ENCODE measurements at regions not wholly inside any gene's neighbourhood (a gene's known extent, or its start where the extent isn't known, plus 50 kb on each side); places are given as distances from the start of the nearest gene placed in this dataset.
"Not testable (repeated sequence)": the region's sequence is repeated elsewhere in the genome, so short reads cannot be mapped to it uniquely, and the experiment has no call there.

- Histone ChIP-seq H3K36me3 (ENCODE audit: insufficient read depth, low read length) (no peaks in the 10 kb centered on the region), H3K27ac (ENCODE audit: low read depth, low read length) (no peak overlapping the region), H3K4me1 (ENCODE audit: insufficient read depth, low read length) (no peaks in the 10 kb centered on the region), H3K4me3 (ENCODE audit: low read length) (no peak overlapping the region), H3K9ac (ENCODE audit: low read depth, low read length) (no peak overlapping the region), H3K9me3 (ENCODE audit: insufficient read depth, low read depth, low read length) (no peaks in the 10 kb centered on the region), H3K27me3 (ENCODE audit: insufficient read depth, low read length) (no peaks in the 10 kb centered on the region)
Observed at GRCh38 chr3:22383285-22383684, 632.3 kb upstream of the ZNF385D start.

- Histone ChIP-seq H3K9me3 (ENCODE audit: insufficient read depth, low read depth, low read length) (no peaks in the 10 kb centered on the region), H3K4me3 (ENCODE audit: low read length) (no peak overlapping the region), H3K27me3 (ENCODE audit: insufficient read depth, low read length) (no peaks in the 10 kb centered on the region), H3K9ac (ENCODE audit: low read depth, low read length) (no peak overlapping the region), H3K4me1 (ENCODE audit: insufficient read depth, low read length) (no peaks in the 10 kb centered on the region), H3K36me3 (ENCODE audit: insufficient read depth, low read length) (no peaks in the 10 kb centered on the region), H3K27ac (ENCODE audit: low read depth, low read length) (no peak overlapping the region)
- WGBS, result 99% methylated on average over 2 of the region's 2 CpGs
Observed at GRCh38 chr3:22386107-22386506, 635.1 kb upstream of the ZNF385D start.

- H3K27me3 ChIP-seq (ENCODE audit: insufficient read depth, low read length), result no peaks in the 10 kb centered on the region
- H3K27ac ChIP-seq (ENCODE audit: low read depth, low read length), result no peak overlapping the region
- no peak overlapping the region for H3K9ac ChIP-seq (ENCODE audit: low read depth, low read length)
- H3K36me3 ChIP-seq (ENCODE audit: insufficient read depth, low read length), result no peaks in the 10 kb centered on the region
- no peaks in the 10 kb centered on the region for H3K4me1 ChIP-seq (ENCODE audit: insufficient read depth, low read length)
- H3K9me3 ChIP-seq (ENCODE audit: insufficient read depth, low read depth, low read length), result no peaks in the 10 kb centered on the region
- H3K4me3 ChIP-seq (ENCODE audit: low read length), result no peak overlapping the region
- WGBS, result 17% methylated on average over 2 of the region's 2 CpGs
Observed at GRCh38 chr3:22392286-22392685, 641.3 kb upstream of the ZNF385D start.

GRCh38 chr3:22392859-22393258, 641.8 kb upstream of the ZNF385D start:
- no peak overlapping the region for H3K4me3 ChIP-seq (ENCODE audit: low read length)
- no peaks in the 10 kb centered on the region for H3K27me3 ChIP-seq (ENCODE audit: insufficient read depth, low read length)
- H3K9ac ChIP-seq (ENCODE audit: low read depth, low read length), result no peak overlapping the region
- no peaks in the 10 kb centered on the region for H3K9me3 ChIP-seq (ENCODE audit: insufficient read depth, low read depth, low read length)
- H3K4me1 ChIP-seq (ENCODE audit: insufficient read depth, low read length), result no peaks in the 10 kb centered on the region
- H3K36me3 ChIP-seq (ENCODE audit: insufficient read depth, low read length), result no peaks in the 10 kb centered on the region
- no peak overlapping the region for H3K27ac ChIP-seq (ENCODE audit: low read depth, low read length)

GRCh38 chr3:22399566-22399965, 648.6 kb upstream of the ZNF385D start:
- Histone ChIP-seq H3K4me3 (ENCODE audit: low read length) (no peak overlapping the region), H3K27ac (ENCODE audit: low read depth, low read length) (no peak overlapping the region), H3K27me3 (ENCODE audit: insufficient read depth, low read length) (no peaks in the 10 kb centered on the region), H3K9ac (ENCODE audit: low read depth, low read length) (no peak overlapping the region), H3K9me3 (ENCODE audit: insufficient read depth, low read depth, low read length) (no peaks in the 10 kb centered on the region), H3K4me1 (ENCODE audit: insufficient read depth, low read length) (no peaks in the 10 kb centered on the region), H3K36me3 (ENCODE audit: insufficient read depth, low read length) (no peaks in the 10 kb centered on the region)
- 64% methylated on average over 3 of the region's 4 CpGs for WGBS

- H3K9ac ChIP-seq (ENCODE audit: low read depth, low read length), result no peak overlapping the region
- H3K36me3 ChIP-seq (ENCODE audit: insufficient read depth, low read length), result no peaks in the 10 kb centered on the region
- no peaks in the 10 kb centered on the region for H3K4me1 ChIP-seq (ENCODE audit: insufficient read depth, low read length)
- H3K4me3 ChIP-seq (ENCODE audit: low read length), result no peak overlapping the region
- H3K27ac ChIP-seq (ENCODE audit: low read depth, low read length), result no peak overlapping the region
- no peaks in the 10 kb centered on the region for H3K9me3 ChIP-seq (ENCODE audit: insufficient read depth, low read depth, low read length)
- no peaks in the 10 kb centered on the region for H3K27me3 ChIP-seq (ENCODE audit: insufficient read depth, low read length)
Observed at GRCh38 chr3:22401499-22401898, 650.5 kb upstream of the ZNF385D start.

GRCh38 chr3:22414239-22414638, 663.2 kb upstream of the ZNF385D start:
- H3K9me3 ChIP-seq (ENCODE audit: insufficient read depth, low read depth, low read length), result peaks cover 16% of the 10 kb centered on the region
- no peak overlapping the region for H3K9ac ChIP-seq (ENCODE audit: low read depth, low read length)
- 89% methylated on average over 3 of the region's 3 CpGs for WGBS
- H3K36me3 ChIP-seq (ENCODE audit: insufficient read depth, low read length), result no peaks in the 10 kb centered on the region
- H3K4me3 ChIP-seq (ENCODE audit: low read length), result no peak overlapping the region
- H3K27me3 ChIP-seq (ENCODE audit: insufficient read depth, low read length), result no peaks in the 10 kb centered on the region
- no peak overlapping the region for H3K27ac ChIP-seq (ENCODE audit: low read depth, low read length)
- H3K4me1 ChIP-seq (ENCODE audit: insufficient read depth, low read length), result no peaks in the 10 kb centered on the region

GRCh38 chr3:22416838-22417446, 665.9 kb upstream of the ZNF385D start:
- 87% methylated on average over 19 of the region's 19 CpGs for WGBS
- H3K9me3 ChIP-seq (ENCODE audit: insufficient read depth, low read depth, low read length), result peaks cover 16% of the 10 kb centered on the region

GRCh38 chr3:22419261-22419660, 668.3 kb upstream of the ZNF385D start:
- Histone ChIP-seq H3K36me3 (ENCODE audit: insufficient read depth, low read length) (no peaks in the 10 kb centered on the region), H3K4me1 (ENCODE audit: insufficient read depth, low read length) (no peaks in the 10 kb centered on the region), H3K27me3 (ENCODE audit: insufficient read depth, low read length) (no peaks in the 10 kb centered on the region), H3K9ac (ENCODE audit: low read depth, low read length) (no peak overlapping the region), H3K4me3 (ENCODE audit: low read length) (no peak overlapping the region), H3K9me3 (ENCODE audit: insufficient read depth, low read depth, low read length) (peaks cover 16% of the 10 kb centered on the region), H3K27ac (ENCODE audit: low read depth, low read length) (no peak overlapping the region)

More at GRCh38 chr3:22416838-22417446, 665.9 kb upstream of the ZNF385D start:
- not testable (repeated sequence) for H3K27ac ChIP-seq (ENCODE audit: low read depth, low read length); H3K4me3 ChIP-seq (ENCODE audit: low read length); H3K27me3 ChIP-seq (ENCODE audit: insufficient read depth, low read length); H3K4me1 ChIP-seq (ENCODE audit: insufficient read depth, low read length); H3K36me3 ChIP-seq (ENCODE audit: insufficient read depth, low read length); H3K9ac ChIP-seq (ENCODE audit: low read depth, low read length)

GRCh38 chr3:22421589-22421988, 670.6 kb upstream of the ZNF385D start:
- Histone ChIP-seq H3K9ac (ENCODE audit: low read depth, low read length) (no peak overlapping the region), H3K36me3 (ENCODE audit: insufficient read depth, low read length) (no peaks in the 10 kb centered on the region), H3K27ac (ENCODE audit: low read depth, low read length) (no peak overlapping the region), H3K4me3 (ENCODE audit: low read length) (no peak overlapping the region), H3K9me3 (ENCODE audit: insufficient read depth, low read depth, low read length) (peaks cover 4% of the 10 kb centered on the region; the same call in 1 of the 2 replicates), H3K27me3 (ENCODE audit: insufficient read depth, low read length) (no peaks in the 10 kb centered on the region), H3K4me1 (ENCODE audit: insufficient read depth, low read length) (no peaks in the 10 kb centered on the region)
- 87% methylated on average over 3 of the region's 4 CpGs for WGBS

GRCh38 chr3:22431334-22431733, 680.3 kb upstream of the ZNF385D start:
- 88% methylated on average over 1 of the region's 1 CpG for WGBS
- Histone ChIP-seq H3K9me3 (ENCODE audit: insufficient read depth, low read depth, low read length) (no peaks in the 10 kb centered on the region), H3K4me3 (ENCODE audit: low read length) (no peak overlapping the region)

GRCh38 chr3:22439626-22440025, 688.6 kb upstream of the ZNF385D start:
- Histone ChIP-seq H3K27ac (ENCODE audit: low read depth, low read length) (no peak overlapping the region), H3K4me3 (ENCODE audit: low read length) (no peak overlapping the region), H3K36me3 (ENCODE audit: insufficient read depth, low read length) (no peaks in the 10 kb centered on the region), H3K4me1 (ENCODE audit: insufficient read depth, low read length) (no peaks in the 10 kb centered on the region), H3K9ac (ENCODE audit: low read depth, low read length) (no peak overlapping the region), H3K9me3 (ENCODE audit: insufficient read depth, low read depth, low read length) (no peaks in the 10 kb centered on the region), H3K27me3 (ENCODE audit: insufficient read depth, low read length) (no peaks in the 10 kb centered on the region)
- WGBS, result 95% methylated on average over 4 of the region's 4 CpGs

More at GRCh38 chr3:22431334-22431733, 680.3 kb upstream of the ZNF385D start:
- H3K27ac ChIP-seq (ENCODE audit: low read depth, low read length), result no peak overlapping the region
- no peaks in the 10 kb centered on the region for H3K4me1 ChIP-seq (ENCODE audit: insufficient read depth, low read length)
- H3K9ac ChIP-seq (ENCODE audit: low read depth, low read length), result no peak overlapping the region
- no peaks in the 10 kb centered on the region for H3K27me3 ChIP-seq (ENCODE audit: insufficient read depth, low read length)
- no peaks in the 10 kb centered on the region for H3K36me3 ChIP-seq (ENCODE audit: insufficient read depth, low read length)
